Kidney (tissue), 13 donors: ENCODE measurements at regions not wholly inside any gene's neighbourhood (a gene's known extent, or its start where the extent isn't known, plus 50 kb on each side); places are given as distances from the start of the nearest gene placed in this dataset.

Experiments
- DNase-seq, 5 donors: peaks; one replicate each; pipeline ENCODE4 v3.0.0-alpha.2; 2013 to 2020
- FAIRE-seq: peaks from 2 replicates; lab custom pipeline; 2012; peaks lifted over from hg19 to GRCh38; lab: Jason Lieb, UNC
- H3K27ac ChIP-seq, 2 donors: one replicate each; pipeline ENCODE4 v1.7.0; 2013; ENCODE audit warnings: low read depth in 2 of 2, low read length in 2 of 2, inconsistent platforms in 1 of 2
- H3K27me3 ChIP-seq: one replicate; pipeline ENCODE4 v1.7.1; 2013; ENCODE audit warnings: low read length, inconsistent platforms; ENCODE audit not compliant: control insufficient read depth, insufficient read depth
- H3K36me3 ChIP-seq, 3 donors: one replicate each; pipeline versions ENCODE4 v1.7.0 to v1.7.1; 2013; ENCODE audit warnings: low read length in 3 of 3, control low read depth in 1 of 3, inconsistent platforms in 1 of 3; ENCODE audit not compliant: insufficient read depth in 3 of 3, control insufficient read depth in 2 of 3
- H3K4me1 ChIP-seq, 3 donors: one replicate each; pipeline versions ENCODE4 v1.7.0 to v1.7.1; 2013; ENCODE audit warnings: low read length in 3 of 3, inconsistent platforms in 1 of 3, low read depth in 1 of 3; ENCODE audit not compliant: control insufficient read depth in 2 of 3, insufficient read depth in 2 of 3
- H3K4me3 ChIP-seq, 3 donors: one replicate each; pipeline versions ENCODE4 v1.7.0 to v1.8.1; 2013; ENCODE audit warnings: low read length in 3 of 3, control low read depth in 1 of 3, inconsistent platforms in 1 of 3
- H3K9ac ChIP-seq, 3 donors: one replicate each; pipeline versions ENCODE4 v1.7.0 to v1.7.1; 2013; ENCODE audit warnings: low read length in 3 of 3, control low read depth in 1 of 3, inconsistent platforms in 1 of 3
- H3K9me3 ChIP-seq, 3 donors: one replicate each; pipeline versions ENCODE4 v1.7.0 to v1.7.1; 2013; ENCODE audit warnings: low read length in 3 of 3, control low read depth in 1 of 3, inconsistent platforms in 1 of 3; ENCODE audit not compliant: control insufficient read depth in 2 of 3, insufficient read depth in 1 of 3
- intact Hi-C: fragments of 100-400 bp; cut with DNase I; formaldehyde crosslinking; loops from one replicate; pipeline ENCODE4 v1.11.1; 2022
- TF ChIP-seq, protein P1 (sequence below): IDR thresholded peaks from 3 replicates; pipeline ENCODE4 v1.5.1; 2012; ENCODE audit warnings: mild to moderate bottlenecking, moderate library complexity, borderline replicate concordance; ENCODE audit not compliant: insufficient read depth; ENCODE audit errors: extremely low read depth
- donor health status: control.
- donor health status: control.
- donor health status: control.
- donor health status: control.
- donor health status: control.
- donor health status: DM: yes; HTN: yes; CAD: no.
- donor health status: Normal renal cell carcinoma (clear cell type).

DNA sequence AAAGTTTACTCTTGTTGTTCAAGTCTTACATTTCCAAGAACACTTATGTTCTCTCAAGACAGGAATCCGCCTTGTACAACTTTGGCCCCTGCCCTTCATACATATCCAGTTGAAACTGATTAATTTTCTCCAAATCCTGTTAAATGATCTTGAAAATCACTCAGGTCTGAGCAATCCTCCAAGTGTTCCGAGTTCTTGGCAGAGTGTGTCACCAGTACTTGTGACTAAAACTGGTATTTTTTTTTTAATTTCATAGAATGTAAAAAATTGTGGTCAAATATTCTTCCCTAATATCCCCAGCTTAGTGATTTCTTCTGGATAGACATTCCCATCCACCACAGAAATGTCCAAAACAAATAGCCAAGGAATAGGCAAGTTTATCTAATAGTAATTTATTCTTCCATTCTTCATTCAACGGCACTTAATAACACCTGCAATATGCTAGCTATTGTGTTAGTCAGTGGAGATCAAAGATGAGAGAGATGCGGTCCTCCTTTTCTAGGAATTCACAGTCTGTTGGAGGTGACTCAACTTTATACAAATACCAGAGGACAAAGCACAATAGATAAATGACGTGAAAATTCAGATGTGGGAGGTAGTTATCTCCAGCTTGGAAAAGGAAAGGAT lies 71.4 kb downstream of the DIRAS3 start:
- H3K4me1 ChIP-seq: no peaks in the 10 kb centered on the region
- DNase-seq (no peak), FAIRE-seq (no peak)
- no peaks in the 10 kb centered on the region for H3K27me3 ChIP-seq
- H3K36me3 ChIP-seq: no peaks in the 10 kb centered on the region
- no peak overlapping the region for H3K9ac ChIP-seq
- H3K27ac ChIP-seq: no peak overlapping the region
- TF ChIP-seq, protein P1, sequence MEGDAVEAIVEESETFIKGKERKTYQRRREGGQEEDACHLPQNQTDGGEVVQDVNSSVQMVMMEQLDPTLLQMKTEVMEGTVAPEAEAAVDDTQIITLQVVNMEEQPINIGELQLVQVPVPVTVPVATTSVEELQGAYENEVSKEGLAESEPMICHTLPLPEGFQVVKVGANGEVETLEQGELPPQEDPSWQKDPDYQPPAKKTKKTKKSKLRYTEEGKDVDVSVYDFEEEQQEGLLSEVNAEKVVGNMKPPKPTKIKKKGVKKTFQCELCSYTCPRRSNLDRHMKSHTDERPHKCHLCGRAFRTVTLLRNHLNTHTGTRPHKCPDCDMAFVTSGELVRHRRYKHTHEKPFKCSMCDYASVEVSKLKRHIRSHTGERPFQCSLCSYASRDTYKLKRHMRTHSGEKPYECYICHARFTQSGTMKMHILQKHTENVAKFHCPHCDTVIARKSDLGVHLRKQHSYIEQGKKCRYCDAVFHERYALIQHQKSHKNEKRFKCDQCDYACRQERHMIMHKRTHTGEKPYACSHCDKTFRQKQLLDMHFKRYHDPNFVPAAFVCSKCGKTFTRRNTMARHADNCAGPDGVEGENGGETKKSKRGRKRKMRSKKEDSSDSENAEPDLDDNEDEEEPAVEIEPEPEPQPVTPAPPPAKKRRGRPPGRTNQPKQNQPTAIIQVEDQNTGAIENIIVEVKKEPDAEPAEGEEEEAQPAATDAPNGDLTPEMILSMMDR: no peak
- intact Hi-C loops: no loop called here
- H3K4me3 ChIP-seq: no peak overlapping the region
- H3K9me3 ChIP-seq: no peaks in the 10 kb centered on the region

- Histone ChIP-seq H3K9me3 (no peaks in the 10 kb centered on the region), H3K36me3 (no peaks in the 10 kb centered on the region), H3K9ac (no peak overlapping the region), H3K27ac (no peak overlapping the region), H3K4me3 (no peak overlapping the region), H3K4me1 (no peaks in the 10 kb centered on the region), H3K27me3 (no peaks in the 10 kb centered on the region)
- FAIRE-seq (no peak), DNase-seq (no peak)
- intact Hi-C loops: no loop called here
- TF ChIP-seq, protein P1: no peak
These were observed 72.7 kb downstream of the DIRAS3 start for GRCh38 chr1:67977756-67978155.

DNA sequence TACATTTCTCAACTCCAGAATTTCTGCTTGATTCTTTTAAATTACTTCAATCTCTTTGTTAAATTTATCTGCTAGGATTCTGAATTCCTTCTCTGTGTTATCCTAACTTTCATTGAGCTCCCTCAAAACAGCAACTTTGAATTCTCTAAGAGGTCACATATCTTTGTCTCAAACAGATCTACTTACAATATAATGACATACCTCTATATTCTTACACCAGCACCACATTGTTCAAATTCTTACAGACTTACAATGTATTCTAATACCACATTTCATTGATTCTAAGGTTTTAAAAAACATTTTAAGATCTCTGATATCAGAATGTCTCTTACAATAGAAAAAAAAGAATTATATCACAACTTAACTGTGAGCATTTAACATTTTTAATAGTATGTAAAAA lies 77.4 kb downstream of the DIRAS3 start:
- H3K9ac ChIP-seq: no peak overlapping the region
- no peaks in the 10 kb centered on the region for H3K9me3 ChIP-seq
- TF ChIP-seq, protein P1: no peak
- H3K4me1 ChIP-seq: no peaks in the 10 kb centered on the region
- no peak overlapping the region for H3K27ac ChIP-seq
- H3K36me3 ChIP-seq: no peaks in the 10 kb centered on the region
- no peaks in the 10 kb centered on the region for H3K27me3 ChIP-seq
- intact Hi-C loops: no loop called here
- H3K4me3 ChIP-seq: no peak overlapping the region
- DNase-seq: no peak
- no peak for FAIRE-seq

- Histone ChIP-seq H3K27me3 (no peaks in the 10 kb centered on the region), H3K9ac (no peak overlapping the region), H3K9me3 (no peaks in the 10 kb centered on the region), H3K27ac (no peak overlapping the region), H3K4me3 (no peak overlapping the region), H3K36me3 (no peaks in the 10 kb centered on the region), H3K4me1 (no peaks in the 10 kb centered on the region)
- TF ChIP-seq, protein P1: no peak
- intact Hi-C loops: no loop called here
- no peak for DNase-seq
- FAIRE-seq: no peak
These were observed 80.3 kb downstream of the DIRAS3 start for GRCh38 chr1:67970088-67970487.
